NCI-H748 (cell line): ENCODE measurements at regions not wholly inside any gene's neighbourhood (a gene's known extent, or its start where the extent isn't known, plus 50 kb on each side); places are given as distances from the start of the nearest gene placed in this dataset.

Source experiments
- DNase-seq: peaks from one replicate; lab custom pipeline; 2025; ENCODE audit not compliant: unreplicated experiment; lab: John Stamatoyannopoulos, UW

DNA sequence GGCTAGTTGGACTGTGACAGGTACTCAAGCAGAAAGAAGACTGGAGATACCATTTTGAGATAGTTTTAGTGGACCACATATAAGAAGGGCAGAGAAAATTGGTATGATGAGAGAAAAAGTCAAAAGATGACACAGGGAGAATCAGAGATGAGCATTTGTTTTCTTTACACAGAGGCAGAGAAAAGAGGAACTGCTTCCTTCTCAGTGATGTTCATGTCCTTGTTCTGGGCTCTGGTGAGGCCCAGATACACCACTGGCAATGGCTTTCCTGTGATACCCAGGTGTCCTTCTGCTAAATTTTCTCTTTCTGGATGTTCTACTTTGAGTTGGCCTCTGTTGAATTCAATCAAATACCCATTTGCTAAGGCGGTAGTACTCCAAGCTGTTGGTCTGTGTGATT lies 1782.7 kb upstream of the SEL1L start:
- no peak for DNase-seq

DNA sequence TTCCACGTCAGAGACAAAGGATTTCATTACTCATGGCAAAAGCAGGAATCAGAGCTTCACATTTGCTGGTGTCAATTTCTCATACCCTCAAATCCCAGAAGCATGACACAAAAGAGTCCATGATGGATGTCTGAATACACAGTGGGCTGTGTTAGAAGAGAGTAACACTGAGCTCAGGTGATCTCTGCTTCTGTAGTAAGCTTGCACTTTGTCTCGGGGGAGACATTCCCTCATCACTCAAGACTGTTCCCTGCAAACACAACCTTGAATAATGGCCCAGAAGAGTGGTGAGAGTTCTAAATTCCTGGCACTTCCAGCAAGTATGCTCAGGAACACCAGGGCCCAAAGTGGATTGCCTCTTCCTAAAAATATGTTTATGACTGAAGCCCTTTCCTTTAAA lies 1787.2 kb upstream of the SEL1L start:
- DNase-seq = no peak

DNA sequence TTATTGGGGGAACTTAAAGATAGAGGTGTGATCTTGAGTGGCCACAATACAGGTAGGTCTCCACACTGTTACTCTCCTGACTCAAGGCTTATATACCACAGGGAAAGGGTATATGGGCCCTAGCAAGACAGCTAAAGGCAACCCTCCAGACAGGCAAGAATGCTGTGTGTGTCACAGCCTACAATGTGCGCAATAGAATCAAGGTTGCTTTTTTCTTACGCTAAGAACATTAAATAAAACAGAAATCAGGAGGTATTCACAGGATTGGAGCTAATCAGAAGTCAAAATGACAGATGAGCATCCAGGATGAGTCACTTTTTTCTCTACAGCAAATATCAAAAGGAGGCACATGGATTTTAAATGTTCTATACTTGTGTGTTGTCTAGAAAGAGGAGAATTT lies 1797.9 kb upstream of the SEL1L start:
- DNase-seq = no peak

DNA sequence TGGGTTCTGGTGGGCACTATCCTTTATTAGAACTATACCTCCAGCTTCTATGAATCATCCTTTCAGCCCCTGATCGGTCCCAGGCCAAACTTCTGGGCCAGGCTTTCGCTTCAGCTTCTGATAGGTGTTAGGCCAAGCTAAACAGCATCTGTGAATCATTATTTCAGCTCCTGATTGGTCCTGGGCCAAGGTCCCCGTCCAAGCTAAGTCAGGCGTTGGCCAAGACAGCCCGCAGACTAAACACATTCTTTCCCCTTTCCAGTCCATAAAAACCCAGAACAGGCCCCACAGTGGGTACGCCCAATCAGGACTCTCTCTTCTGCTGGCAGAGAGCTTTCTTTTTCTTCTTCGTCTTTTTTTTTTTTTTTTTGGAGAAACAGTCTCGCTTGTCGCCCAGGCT lies 1808.9 kb upstream of the SEL1L start:
- DNase-seq = no peak

DNA sequence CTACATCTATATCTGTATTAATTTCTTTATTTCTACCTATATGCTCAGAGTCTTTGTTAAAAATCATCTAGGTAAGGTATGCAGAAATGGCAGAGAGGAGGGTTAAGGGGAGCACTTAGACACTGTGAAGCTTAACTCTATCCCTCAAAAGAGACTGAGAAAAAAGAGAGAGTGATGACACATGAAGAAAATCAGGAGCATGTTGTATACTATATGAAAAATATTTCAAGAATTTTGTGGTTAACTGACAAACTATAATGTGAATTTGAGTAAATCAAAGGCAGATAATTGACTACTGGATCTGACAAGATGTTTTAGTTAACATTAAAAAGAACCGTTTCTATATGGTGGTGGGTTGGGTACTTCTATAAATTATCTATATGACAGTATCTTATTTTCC lies 1814.2 kb upstream of the SEL1L start:
- DNase-seq = no peak

DNA sequence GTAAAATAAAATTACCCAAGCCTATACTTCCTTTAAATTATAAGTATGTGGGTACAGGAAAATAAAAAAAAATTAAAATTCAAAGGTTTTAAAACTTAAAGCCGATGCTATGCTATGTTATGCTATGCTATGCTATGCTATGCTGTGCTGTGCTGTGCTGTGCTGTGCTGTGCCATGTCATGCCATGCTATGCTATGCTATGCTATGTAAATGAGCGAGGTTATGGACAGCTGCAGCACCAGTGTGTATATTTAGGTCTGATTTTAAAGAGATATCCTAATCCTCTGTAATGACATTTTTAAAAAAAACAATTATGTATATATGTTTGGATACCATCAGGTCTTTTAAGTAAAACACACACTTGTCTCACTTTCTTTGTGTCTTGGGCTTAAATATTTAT lies 1822.0 kb upstream of the SEL1L start:
- no peak for DNase-seq

DNA sequence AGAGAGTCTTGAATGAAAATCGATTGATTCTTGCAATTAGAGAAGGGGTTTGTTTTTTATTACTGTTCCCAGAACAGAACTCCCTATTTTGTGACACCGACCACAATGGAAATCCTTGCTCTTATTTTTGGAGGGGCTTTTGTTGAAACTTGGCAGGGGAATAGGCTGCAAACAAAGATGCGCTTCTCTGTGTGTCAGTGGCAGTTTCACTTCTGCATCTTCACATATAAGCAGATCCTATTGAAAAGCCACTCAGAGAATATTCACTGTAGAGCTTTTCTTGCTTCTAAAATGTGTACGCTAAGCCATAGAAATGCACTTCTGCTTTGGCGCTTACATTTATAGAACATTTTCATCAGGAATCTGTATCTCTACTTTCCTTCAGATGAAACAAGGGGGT lies 1822.4 kb upstream of the SEL1L start:
- peak; percentile 8 for DNase-seq

DNA sequence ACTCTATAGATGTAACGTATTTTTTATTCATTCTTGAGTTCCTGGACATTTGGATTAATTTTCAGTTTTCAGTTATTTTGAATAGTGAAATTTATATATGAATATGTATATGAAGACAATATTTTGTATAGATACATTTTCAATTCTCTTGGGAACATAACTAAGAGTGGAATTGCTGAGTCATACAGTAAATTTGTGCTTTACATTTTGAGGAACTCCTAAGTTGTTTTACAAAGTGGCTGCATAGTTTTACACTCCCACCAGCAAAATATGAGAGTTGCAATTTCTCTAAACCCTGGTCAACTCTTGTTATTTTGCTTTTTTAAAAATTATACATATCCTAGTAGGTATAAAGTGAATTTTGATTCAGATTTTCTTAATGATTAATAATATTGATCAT lies 1838.6 kb upstream of the SEL1L start:
- no peak for DNase-seq

DNA sequence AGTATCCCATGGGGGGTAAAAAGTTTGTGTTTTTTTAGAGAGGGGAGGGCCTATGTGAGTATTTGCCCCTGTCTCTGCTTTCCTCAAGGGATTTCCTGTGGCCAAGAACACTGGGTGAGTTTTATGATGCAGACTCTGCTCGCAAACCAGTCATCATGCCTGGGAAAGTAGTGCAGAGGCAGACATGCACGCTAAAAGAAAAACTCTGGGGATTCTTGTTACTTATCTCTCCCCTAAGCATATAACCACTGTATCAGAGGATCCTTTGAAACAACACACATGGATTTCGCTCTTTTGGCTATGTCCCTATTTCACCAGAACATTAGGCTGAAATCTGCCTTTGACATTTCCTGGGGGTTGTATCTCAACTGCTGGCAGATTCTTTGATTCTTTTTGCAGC lies 1845.8 kb upstream of the SEL1L start:
- no peak for DNase-seq

DNA sequence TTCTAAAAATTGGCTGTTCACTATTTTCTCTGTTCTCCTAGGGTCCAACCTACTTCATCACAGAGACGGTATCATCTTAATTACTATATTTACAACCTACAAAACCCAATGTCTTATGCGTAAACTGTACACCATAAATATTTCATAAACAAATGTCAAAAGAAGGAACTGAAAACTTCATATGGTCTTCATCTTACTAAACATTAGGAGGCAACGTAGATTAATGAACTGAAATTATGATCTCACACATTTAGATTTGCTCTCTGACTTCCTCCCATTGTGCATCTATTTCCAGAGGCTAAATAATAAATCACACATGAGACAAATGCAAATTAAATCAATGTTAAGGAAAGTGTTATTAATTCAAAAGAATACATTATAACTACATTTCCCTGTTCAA lies 1850.6 kb upstream of the SEL1L start:
- DNase-seq = no peak

DNA sequence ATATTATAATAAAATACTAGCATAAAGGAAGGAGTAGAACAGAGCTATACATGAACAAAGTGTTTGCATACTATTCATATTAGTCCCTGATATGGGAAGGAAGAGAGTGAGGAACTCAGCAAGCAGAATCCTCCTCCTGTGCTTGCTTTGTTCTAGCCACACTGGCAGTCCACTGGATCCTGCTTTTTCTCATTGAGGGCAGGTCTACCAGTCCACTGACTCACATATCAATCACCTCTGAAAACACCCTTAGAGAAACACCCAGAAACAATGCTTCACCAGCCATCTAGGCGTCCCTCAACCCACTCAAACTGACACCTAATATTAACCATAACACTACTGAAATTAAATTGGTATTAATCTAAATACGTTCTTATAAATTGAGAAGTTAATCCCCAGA lies 1861.7 kb upstream of the SEL1L start:
- DNase-seq = no peak

DNA sequence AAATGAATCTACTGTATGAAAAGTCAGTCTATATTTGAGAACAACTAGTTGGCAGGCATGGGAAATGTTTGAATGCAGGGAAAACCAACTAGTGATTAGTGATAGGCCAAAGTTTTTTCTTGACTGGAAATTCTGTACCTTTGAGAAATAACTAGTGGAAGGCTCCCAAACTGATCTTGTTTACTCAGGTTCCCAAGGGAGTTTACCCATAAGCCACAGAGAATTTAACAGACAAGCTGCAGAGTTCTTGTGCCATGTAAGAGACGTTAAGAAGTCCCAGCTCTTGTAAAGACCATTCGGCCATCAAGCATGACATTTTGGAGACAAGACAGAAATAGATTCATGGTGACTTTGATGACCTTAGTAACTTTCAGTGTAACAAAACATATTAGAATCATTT lies 1882.8 kb upstream of the SEL1L start:
- no peak for DNase-seq

DNA sequence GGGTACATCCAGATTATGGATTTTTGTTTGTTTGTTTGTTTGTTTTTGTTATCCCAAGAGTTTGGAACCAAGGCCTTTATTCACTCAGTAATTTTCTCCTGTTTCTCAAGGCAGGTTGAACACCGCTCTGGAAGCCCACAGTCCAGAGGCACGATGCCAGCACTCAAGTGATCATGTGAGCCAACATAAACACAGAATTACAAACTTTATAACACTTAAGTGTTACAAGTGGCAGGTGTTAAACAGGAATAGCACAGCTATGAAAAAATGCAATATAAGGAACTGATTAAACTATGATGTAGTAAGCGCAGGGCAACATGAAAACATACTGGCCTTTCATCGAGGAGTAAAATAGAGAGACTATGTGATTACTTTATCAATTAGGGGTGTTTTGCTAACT lies 1885.8 kb upstream of the SEL1L start:
- DNase-seq = peak; percentile 54

DNA sequence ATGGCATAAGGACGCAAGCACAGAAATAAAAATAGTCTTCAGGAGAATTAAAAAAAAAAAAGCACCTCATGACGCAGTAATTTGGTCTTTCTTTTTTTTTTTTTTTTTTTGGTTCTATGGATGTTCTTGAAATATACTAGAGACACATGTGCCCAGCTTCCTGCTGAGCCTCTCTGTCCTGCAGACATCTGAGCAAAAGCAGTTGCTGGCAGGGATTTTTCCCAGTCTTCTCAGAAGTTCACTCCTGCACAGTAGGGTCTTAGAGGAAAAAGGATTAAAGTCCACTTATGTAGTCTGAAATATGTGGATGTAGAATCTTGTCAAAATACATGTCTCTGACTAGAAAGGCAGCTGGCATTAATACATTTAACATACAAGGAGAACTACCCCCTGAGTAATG lies 1888.1 kb upstream of the SEL1L start:
- no peak for DNase-seq

DNA sequence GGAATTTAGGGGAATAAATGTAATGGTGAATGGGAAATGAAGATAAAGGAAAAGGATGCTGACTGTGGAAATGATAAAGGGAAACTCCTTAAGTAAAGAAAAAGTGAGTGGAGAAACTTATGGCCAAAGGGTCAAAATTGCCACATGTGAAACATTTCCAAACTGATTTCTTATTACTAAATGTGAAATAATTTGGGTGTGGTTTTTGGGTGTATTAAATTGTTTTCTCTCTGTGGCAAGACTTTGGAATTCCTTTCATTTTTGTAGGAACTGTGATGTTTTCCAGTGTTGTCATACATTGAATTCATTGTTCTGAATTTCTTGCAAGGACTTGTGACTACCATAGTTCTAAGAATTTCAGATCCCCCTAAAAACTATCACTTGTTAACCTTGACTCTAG lies 1891.5 kb upstream of the SEL1L start:
- no peak for DNase-seq

DNA sequence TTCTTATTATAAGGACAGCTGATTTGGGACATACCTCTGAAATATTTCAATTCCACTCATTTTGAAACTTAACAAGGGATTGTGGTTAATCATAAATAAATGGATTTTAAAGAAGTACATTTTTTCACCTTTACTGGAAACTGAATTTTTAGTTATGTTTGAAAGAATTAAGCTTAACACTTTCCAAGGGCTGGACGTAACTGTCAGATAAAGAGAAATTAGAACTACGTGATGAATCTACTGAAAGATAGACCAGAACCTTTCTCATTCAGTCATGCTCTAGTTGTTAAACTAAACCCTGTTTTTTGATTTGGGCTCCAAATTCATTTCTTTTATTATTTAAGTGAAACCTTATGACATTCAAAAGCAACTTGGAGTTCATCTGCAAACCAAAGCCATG lies 1892.1 kb upstream of the SEL1L start:
- no peak for DNase-seq

DNA sequence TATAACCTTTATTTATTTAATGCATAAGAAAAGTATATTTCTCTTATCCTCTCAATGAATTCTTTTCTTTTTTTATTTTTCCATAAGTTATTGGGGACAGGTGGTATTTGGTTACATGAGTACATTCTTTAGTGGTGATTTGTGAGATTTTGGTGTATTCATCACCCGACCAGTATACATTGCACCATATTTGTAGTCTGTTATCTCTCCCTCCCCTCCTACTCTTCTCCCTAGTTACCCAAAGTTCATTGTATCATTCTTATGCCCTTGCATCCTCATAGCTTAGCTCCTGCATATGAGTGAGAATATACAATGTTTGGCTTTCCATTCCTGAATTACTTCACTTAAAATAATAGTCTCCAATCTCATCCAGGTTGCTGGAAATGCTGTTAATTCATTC lies 1900.0 kb upstream of the SEL1L start:
- no peak for DNase-seq

DNA sequence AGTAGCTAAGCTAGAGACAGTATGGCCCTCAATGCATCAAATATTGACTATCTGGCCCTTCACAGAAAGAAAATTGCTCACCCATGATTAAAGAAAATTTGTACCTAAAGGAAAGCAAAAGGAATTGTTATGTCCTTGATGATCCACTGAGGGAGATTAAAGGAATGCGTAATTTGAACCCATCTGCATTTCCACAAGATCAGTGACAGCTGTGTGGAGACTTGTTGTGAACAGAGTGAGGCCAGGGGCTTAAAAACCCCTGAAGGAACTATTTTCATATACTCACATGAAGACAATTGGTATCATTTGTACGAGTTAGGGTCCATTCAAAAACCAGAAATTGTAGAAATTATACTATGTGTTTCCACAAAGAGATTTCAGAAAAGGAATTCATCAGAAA lies 1908.1 kb upstream of the SEL1L start:
- no peak for DNase-seq

DNA sequence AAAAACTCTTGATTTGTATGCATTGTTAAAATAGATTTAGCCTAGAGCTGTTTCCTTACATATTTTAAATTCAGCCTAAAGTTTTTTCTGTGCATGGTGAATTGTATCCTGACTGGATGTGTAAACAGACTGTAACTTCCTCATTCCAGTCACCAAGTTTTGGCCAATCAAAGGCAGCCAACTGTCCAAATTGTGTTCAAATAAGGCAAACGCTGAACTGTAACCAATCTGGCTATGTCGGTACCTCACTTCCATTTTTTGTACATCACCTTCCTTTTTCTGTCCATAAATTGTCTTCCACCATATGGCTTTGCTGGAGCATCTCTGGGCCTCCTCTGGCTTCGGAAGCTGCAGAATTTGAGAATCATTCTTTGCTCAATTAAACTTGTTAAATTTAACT lies 1921.9 kb upstream of the SEL1L start:
- DNase-seq = no peak

DNA sequence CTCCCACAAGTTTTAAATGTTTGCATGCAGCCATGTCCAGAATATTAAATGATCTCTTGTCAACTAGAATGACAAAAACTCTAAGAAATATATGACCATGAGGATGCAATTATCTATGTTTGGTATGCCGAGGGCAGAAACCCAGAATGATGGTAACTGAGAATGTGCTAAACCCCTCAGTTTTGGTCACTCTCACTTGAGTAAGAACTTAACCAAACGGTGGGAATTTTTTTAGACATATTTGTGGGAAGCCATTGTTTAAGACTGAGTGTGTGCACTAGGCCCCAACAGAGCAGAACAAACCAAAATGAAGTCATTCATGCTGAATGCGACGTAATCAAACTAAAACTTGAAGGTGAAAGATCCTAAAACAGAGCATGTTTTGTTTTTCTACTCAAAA lies 1927.9 kb upstream of the SEL1L start:
- no peak for DNase-seq

DNA sequence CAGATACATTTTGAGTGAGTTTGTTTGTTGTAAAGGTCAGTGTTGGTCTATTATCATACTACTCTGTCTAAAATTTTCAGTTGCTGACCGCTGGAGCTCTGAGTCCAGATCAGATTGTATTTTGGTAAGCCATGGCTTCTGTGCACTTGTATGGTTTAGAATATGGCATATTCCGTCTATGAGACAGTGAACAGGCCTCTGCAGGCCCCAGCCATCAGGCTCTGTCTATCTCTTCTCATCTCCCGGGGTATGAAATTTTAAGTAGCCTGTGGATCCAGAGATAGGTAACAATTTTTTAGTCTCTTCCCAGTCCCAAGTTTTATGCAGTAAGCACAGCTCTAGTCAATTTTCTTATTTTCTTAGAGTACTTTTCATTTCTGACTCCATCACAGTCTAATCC lies 1929.1 kb upstream of the SEL1L start:
- no peak for DNase-seq

DNA sequence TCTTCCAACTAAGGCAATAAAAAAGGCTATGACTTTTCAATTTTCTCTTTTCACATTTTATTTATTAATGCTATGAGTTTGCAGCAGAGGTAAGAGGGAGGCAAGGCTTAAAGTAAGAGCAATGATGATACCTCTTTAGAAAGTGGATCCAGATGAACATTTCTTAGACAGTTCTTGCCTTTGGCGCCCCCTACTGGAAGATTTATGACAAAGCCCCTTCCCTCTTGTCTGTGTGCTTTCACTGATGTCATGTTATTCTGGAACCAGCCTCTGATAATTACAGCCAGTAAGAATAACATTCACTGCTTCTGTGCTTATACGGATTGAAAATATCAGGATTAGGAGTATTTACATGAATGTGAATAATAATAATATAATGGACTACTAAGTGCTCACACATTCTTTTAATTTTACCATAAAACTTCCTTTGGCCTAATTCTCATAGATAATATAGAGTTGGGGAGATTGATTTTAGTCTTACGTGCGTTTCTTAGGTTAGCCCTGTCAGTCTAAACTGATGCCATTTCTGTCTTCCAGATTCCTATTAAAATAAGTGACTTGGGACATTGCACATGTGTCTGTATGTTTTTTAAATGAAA lies 1929.9 kb upstream of the SEL1L start:
- peak; percentile 80 for DNase-seq

DNA sequence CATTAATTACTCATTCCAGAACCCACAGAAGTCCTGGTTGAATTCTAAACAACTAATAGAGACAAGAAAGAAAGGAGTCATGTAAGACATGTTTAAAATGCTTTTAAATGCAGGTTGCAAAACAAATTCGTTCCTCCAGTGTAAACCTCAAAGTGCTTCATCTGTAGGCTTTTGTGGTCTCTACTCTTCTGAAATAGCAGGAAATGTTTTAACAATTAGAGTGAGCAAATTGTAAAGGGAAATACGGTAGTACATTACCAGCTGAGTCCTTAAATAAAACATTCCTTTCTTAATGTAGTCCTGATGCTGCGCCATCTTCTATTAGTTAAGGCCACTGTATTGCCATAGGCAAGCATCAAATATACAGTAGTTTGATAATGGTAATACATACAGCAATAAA lies 1934.2 kb upstream of the SEL1L start:
- DNase-seq = no peak

DNA sequence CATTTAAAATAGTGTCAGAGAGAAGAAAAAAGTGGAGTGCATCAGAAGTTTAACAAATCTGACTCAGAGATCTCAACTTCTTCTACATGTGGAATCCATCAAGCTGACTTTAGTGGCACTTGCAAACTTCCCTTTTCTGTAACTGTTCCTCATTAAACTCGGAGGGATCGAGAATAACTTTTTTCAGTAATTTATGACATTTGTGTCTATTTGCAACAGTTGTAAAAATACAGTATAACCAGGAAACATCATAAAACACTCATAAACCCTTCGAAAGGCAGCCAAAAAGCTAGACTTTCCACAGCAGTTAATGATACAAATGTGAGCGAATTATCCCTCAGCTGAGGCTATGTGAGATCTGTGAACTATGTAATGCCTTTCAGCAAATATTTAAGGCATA lies 1936.8 kb upstream of the SEL1L start:
- no peak for DNase-seq
